ENCODE measurements at regions not wholly inside any gene's neighbourhood (a gene's known extent, or its start where the extent isn't known, plus 50 kb on each side); places are given as distances from the start of the nearest gene placed in this dataset.
"Not testable (repeated sequence)": the region's sequence is repeated elsewhere in the genome, so short reads cannot be mapped to it uniquely, and the experiment has no call there.

- TF ChIP-seq CTCF (IDR thresholded peaks at IDR 0.05; ENCODE audit: low read depth, low read length): no peak
- TF ChIP-seq POLR2A (IDR thresholded peaks at IDR 0.05; ENCODE audit: extremely low read depth, insufficient read length): no peak
- no peak for TF ChIP-seq MYC (IDR thresholded peaks at IDR 0.05; ENCODE audit: low read depth, low read length)
- no peak for TF ChIP-seq MAX (IDR thresholded peaks at IDR 0.05; ENCODE audit: low read depth, low read length)
- H3K4me3 ChIP-seq (ENCODE audit: low read depth, low read length): no peak overlapping the region
- no peak for DNase-seq (ENCODE audit: low read depth)
Observed at GRCh38 chrX:87005183-87005582, 512.4 kb upstream of the KLHL4 start.

GRCh38 chrX:87005885-87006284 lies 511.7 kb upstream of the KLHL4 start:
- TF ChIP-seq POLR2A (IDR thresholded peaks at IDR 0.05; ENCODE audit: extremely low read depth, insufficient read length) (no peak), CTCF (IDR thresholded peaks at IDR 0.05; ENCODE audit: low read depth, low read length) (no peak), MAX (IDR thresholded peaks at IDR 0.05; ENCODE audit: low read depth, low read length) (no peak), MYC (IDR thresholded peaks at IDR 0.05; ENCODE audit: low read depth, low read length) (no peak)
- DNase-seq (ENCODE audit: low read depth): no peak
- no peak overlapping the region for H3K4me3 ChIP-seq (ENCODE audit: low read depth, low read length)

- DNase-seq (ENCODE audit: low read depth): no peak
- H3K4me3 ChIP-seq (ENCODE audit: low read depth, low read length): no peak overlapping the region
- TF ChIP-seq MAX (IDR thresholded peaks at IDR 0.05; ENCODE audit: low read depth, low read length) (no peak), CTCF (IDR thresholded peaks at IDR 0.05; ENCODE audit: low read depth, low read length) (no peak), MYC (IDR thresholded peaks at IDR 0.05; ENCODE audit: low read depth, low read length) (no peak), POLR2A (IDR thresholded peaks at IDR 0.05; ENCODE audit: extremely low read depth, insufficient read length) (no peak)
Observed at GRCh38 chrX:87006561-87006960, 511.0 kb upstream of the KLHL4 start.

- DNase-seq (ENCODE audit: low read depth): no peak
- no peak overlapping the region for H3K4me3 ChIP-seq (ENCODE audit: low read depth, low read length)
- no peak for TF ChIP-seq MAX (IDR thresholded peaks at IDR 0.05; ENCODE audit: low read depth, low read length)
- no peak for TF ChIP-seq MYC (IDR thresholded peaks at IDR 0.05; ENCODE audit: low read depth, low read length)
- TF ChIP-seq POLR2A (IDR thresholded peaks at IDR 0.05; ENCODE audit: extremely low read depth, insufficient read length): no peak
- TF ChIP-seq CTCF (IDR thresholded peaks at IDR 0.05; ENCODE audit: low read depth, low read length): no peak
Observed at GRCh38 chrX:87017210-87017609, 500.4 kb upstream of the KLHL4 start.

GRCh38 chrX:87033115-87033514 lies 484.5 kb upstream of the KLHL4 start:
- not testable (repeated sequence) for H3K4me3 ChIP-seq (ENCODE audit: low read depth, low read length); DNase-seq (ENCODE audit: low read depth)

GRCh38 chrX:87045352-87045751 lies 472.2 kb upstream of the KLHL4 start:
- no peak for DNase-seq (ENCODE audit: low read depth)
- H3K4me3 ChIP-seq (ENCODE audit: low read depth, low read length): no peak overlapping the region
- no peak for TF ChIP-seq POLR2A (IDR thresholded peaks at IDR 0.05; ENCODE audit: extremely low read depth, insufficient read length)
- no peak for TF ChIP-seq MAX (IDR thresholded peaks at IDR 0.05; ENCODE audit: low read depth, low read length)
- TF ChIP-seq MYC (IDR thresholded peaks at IDR 0.05; ENCODE audit: low read depth, low read length): no peak
- TF ChIP-seq CTCF (IDR thresholded peaks at IDR 0.05; ENCODE audit: low read depth, low read length): no peak

Measured in NB4 (cell line).